Fibroblast of lung (primary cell): ENCODE measurements at regions not wholly inside any gene's neighbourhood (a gene's known extent, or its start where the extent isn't known, plus 50 kb on each side); places are given as distances from the start of the nearest gene placed in this dataset.

Experiments used
- DNase-seq, 2 donors: peaks; one replicate each; pipeline versions ENCODE4 v3.0.0 to v3.0.0-alpha.2; 2010; ENCODE audit warnings: low read depth in 2 of 2
- H2AFZ ChIP-seq: 2 replicates; pipeline ENCODE4 v1.5.1; 2012; ENCODE audit warnings: low read length, control low read depth, inconsistent platforms
- H3K27ac ChIP-seq: 2 replicates; pipeline ENCODE4 v1.5.1; 2011; ENCODE audit warnings: low read length, control low read depth; ENCODE audit not compliant: insufficient read depth
- H3K27me3 ChIP-seq: 2 replicates; pipeline ENCODE4 v1.5.1; 2011; ENCODE audit warnings: mild to moderate bottlenecking, low read length; ENCODE audit not compliant: control insufficient read depth, insufficient read depth
- H3K36me3 ChIP-seq: 2 replicates; pipeline ENCODE4 v1.5.1; 2011; ENCODE audit warnings: low read length; ENCODE audit not compliant: control insufficient read depth, insufficient read depth
- H3K4me1 ChIP-seq: 2 replicates; pipeline ENCODE4 v1.5.1; 2011; ENCODE audit warnings: low read length; ENCODE audit not compliant: control insufficient read depth, insufficient read depth; ENCODE audit errors: extremely low read depth
- H3K4me2 ChIP-seq: 2 replicates; pipeline ENCODE4 v1.5.1; 2011; ENCODE audit warnings: low read length, control low read depth; ENCODE audit not compliant: insufficient read depth; ENCODE audit errors: extremely low read depth
- H3K4me3 ChIP-seq, 4 experiments: fragments of 200-600 bp in 1 of 4; sonication (generic) in 1 of 4; replicated peaks in 1 of 4; 2 replicates each; pipeline ENCODE4 v1.5.1; 2011 to 2016; ENCODE audit warnings: low read length in 4 of 4, low read depth in 3 of 4, mild to moderate bottlenecking in 3 of 4, control low read depth in 2 of 4, inconsistent platforms in 1 of 4, mixed read lengths in 1 of 4; ENCODE audit not compliant: insufficient read depth in 1 of 4; ENCODE audit errors: control extremely low read depth in 1 of 4
- H3K79me2 ChIP-seq: 2 replicates; pipeline ENCODE4 v1.5.1; 2012; ENCODE audit warnings: mild to moderate bottlenecking, low read length, inconsistent platforms; ENCODE audit not compliant: control insufficient read depth, insufficient read depth
- H3K9ac ChIP-seq: 2 replicates; pipeline ENCODE4 v1.5.1; 2011; ENCODE audit warnings: mild to moderate bottlenecking, low read length, control low read depth; ENCODE audit not compliant: insufficient read depth
- H3K9me3 ChIP-seq: 2 replicates; pipeline ENCODE4 v1.5.1; 2012; ENCODE audit warnings: low read depth, low read length; ENCODE audit not compliant: control insufficient read depth, insufficient read depth
- H4K20me1 ChIP-seq: 2 replicates; pipeline ENCODE4 v1.5.1; 2011; ENCODE audit warnings: low read length; ENCODE audit not compliant: control insufficient read depth, insufficient read depth; ENCODE audit errors: extremely low read depth
- EZH2 ChIP-seq: IDR thresholded peaks from 2 replicates; pipeline ENCODE4 v1.5.1; 2012; ENCODE audit warnings: low read length, control low read depth, mild to moderate bottlenecking; ENCODE audit errors: missing control alignments
- TF ChIP-seq, protein P1 (sequence below), 2 donors: IDR thresholded peaks in 1 of 2; conservative IDR thresholded peaks in 1 of 2; 1 replicate in 1 of 2; 2 replicates in 1 of 2; pipeline ENCODE4 v1.5.1; 2011 to 2012; ENCODE audit warnings: low read length in 2 of 2, control low read depth in 1 of 2, inconsistent platforms in 1 of 2, low read depth in 1 of 2, mild to moderate bottlenecking in 1 of 2

DNA sequence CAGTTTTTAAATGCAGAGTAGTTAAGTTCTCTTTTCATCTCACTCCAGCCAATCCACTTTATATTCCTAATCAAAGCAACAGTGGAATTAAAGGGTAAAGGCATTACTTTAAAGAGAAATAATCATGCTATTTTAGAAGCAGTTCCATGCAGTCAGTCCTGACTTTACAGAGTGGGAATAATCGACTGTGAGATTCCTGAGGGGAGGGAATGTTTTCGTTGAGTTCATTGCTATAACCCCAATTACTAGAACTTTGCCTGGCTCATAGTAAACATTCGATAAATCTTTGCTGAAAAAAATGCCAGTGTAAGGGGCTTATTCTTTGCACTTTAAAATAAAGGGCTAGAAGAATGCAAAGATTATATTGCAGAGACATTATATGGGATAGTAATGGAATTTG lies 127.2 kb upstream of the ASTN2 start:
- Histone ChIP-seq H3K36me3 (no peaks in the 10 kb centered on the region), H4K20me1 (no peaks in the 10 kb centered on the region), H3K9ac (no peak overlapping the region), H3K4me2 (no peak overlapping the region), H3K27me3 (no peaks in the 10 kb centered on the region), H3K27ac (no peak overlapping the region), H2AFZ (no peak overlapping the region), H3K79me2 (no peaks in the 10 kb centered on the region), H3K4me1 (no peaks in the 10 kb centered on the region), H3K4me3 (no peak overlapping the region), H3K9me3 (no peaks in the 10 kb centered on the region)
- TF ChIP-seq, protein P1, sequence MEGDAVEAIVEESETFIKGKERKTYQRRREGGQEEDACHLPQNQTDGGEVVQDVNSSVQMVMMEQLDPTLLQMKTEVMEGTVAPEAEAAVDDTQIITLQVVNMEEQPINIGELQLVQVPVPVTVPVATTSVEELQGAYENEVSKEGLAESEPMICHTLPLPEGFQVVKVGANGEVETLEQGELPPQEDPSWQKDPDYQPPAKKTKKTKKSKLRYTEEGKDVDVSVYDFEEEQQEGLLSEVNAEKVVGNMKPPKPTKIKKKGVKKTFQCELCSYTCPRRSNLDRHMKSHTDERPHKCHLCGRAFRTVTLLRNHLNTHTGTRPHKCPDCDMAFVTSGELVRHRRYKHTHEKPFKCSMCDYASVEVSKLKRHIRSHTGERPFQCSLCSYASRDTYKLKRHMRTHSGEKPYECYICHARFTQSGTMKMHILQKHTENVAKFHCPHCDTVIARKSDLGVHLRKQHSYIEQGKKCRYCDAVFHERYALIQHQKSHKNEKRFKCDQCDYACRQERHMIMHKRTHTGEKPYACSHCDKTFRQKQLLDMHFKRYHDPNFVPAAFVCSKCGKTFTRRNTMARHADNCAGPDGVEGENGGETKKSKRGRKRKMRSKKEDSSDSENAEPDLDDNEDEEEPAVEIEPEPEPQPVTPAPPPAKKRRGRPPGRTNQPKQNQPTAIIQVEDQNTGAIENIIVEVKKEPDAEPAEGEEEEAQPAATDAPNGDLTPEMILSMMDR (conservative IDR thresholded peaks at IDR 0.05 in 1 of 2, IDR thresholded peaks at IDR 0.05 in 1 of 2; ENCODE audit: low read depth in 1 of 2, low read length in 2 of 2), result no peak
- no peak for TF ChIP-seq EZH2
- no peak for DNase-seq

DNA sequence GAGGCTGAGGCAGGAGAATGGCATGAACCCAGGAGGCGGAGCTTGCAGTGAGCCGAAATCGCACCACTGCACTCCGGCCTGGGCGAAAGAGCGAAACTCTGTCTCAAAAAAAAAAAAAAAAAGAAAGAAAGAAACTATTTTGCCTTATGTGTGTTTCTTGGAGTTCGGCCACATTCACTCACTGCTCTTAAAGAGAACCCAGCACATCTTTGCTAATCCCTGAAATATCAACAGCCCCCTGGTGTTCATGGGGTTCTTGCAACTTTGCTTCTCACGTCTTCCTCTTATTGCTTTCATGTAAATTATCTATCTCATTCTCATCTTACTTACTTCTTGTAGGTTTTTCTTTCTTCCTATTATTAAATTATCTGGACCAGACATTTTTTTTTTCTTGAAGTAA lies 126.3 kb upstream of the ASTN2 start:
- no peak overlapping the region for H3K4me2 ChIP-seq
- no peaks in the 10 kb centered on the region for H3K36me3 ChIP-seq
- no peak overlapping the region for H3K27ac ChIP-seq
- H2AFZ ChIP-seq, result no peak overlapping the region
- TF ChIP-seq, protein P1 (conservative IDR thresholded peaks at IDR 0.05 in 1 of 2, IDR thresholded peaks at IDR 0.05 in 1 of 2; ENCODE audit: low read depth in 1 of 2, low read length in 2 of 2), result no peak
- TF ChIP-seq EZH2, result no peak
- H3K9ac ChIP-seq, result no peak overlapping the region
- H3K79me2 ChIP-seq, result no peaks in the 10 kb centered on the region
- no peaks in the 10 kb centered on the region for H3K4me1 ChIP-seq
- no peaks in the 10 kb centered on the region for H3K27me3 ChIP-seq
- H3K9me3 ChIP-seq, result no peaks in the 10 kb centered on the region
- no peaks in the 10 kb centered on the region for H4K20me1 ChIP-seq
- no peak overlapping the region for H3K4me3 ChIP-seq
- no peak for DNase-seq

DNA sequence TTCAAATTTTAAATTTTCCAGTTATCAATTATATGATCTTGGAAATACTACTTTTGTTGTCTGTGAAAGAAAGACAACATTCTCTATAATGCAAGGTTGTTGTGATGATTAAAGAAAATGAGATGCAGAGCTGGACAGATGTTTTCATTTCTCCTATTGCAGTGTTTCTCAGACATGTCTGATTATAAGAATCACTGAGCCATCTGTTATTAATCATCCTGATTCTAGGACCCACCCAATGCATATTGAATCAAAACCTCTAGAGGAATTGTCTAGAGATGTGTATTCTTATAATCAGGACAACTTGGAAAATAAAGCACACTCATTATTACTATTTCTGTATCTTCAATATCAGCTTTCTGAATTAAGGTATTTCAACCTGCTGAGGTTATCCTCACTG lies 121.1 kb upstream of the ASTN2 start:
- Histone ChIP-seq H3K4me1 (no peaks in the 10 kb centered on the region), H3K4me2 (no peak overlapping the region), H2AFZ (no peak overlapping the region), H3K27ac (no peak overlapping the region), H3K79me2 (no peaks in the 10 kb centered on the region), H3K9me3 (no peaks in the 10 kb centered on the region), H4K20me1 (no peaks in the 10 kb centered on the region), H3K36me3 (no peaks in the 10 kb centered on the region), H3K9ac (no peak overlapping the region), H3K4me3 (no peak overlapping the region), H3K27me3 (no peaks in the 10 kb centered on the region)
- no peak for DNase-seq
- no peak for TF ChIP-seq EZH2
- TF ChIP-seq, protein P1 (conservative IDR thresholded peaks at IDR 0.05 in 1 of 2, IDR thresholded peaks at IDR 0.05 in 1 of 2; ENCODE audit: low read depth in 1 of 2, low read length in 2 of 2), result no peak
